HG02840 (cell line): ENCODE measurements at regions not wholly inside any gene's neighbourhood (a gene's known extent, or its start where the extent isn't known, plus 50 kb on each side); places are given as distances from the start of the nearest gene placed in this dataset.

Source experiments
- ATAC-seq: cut with Tn5 transposase; IDR thresholded peaks from one replicate; pipeline ENCODE4 v1.9.1; 2021; ENCODE audit warnings: mild to moderate bottlenecking, moderate library complexity, moderate number of reproducible peaks; ENCODE audit not compliant: unreplicated experiment, low FRiP score

GRCh38 chr11:116145187-116145865, 627.5 kb downstream of the BUD13 start:
- no peak for ATAC-seq

- no peak for ATAC-seq
These were observed 628.3 kb downstream of the BUD13 start for GRCh38 chr11:116144387-116144958.

GRCh38 chr11:116138280-116138679, 634.1 kb upstream of the CADM1 start:
- no peak for ATAC-seq

DNA sequence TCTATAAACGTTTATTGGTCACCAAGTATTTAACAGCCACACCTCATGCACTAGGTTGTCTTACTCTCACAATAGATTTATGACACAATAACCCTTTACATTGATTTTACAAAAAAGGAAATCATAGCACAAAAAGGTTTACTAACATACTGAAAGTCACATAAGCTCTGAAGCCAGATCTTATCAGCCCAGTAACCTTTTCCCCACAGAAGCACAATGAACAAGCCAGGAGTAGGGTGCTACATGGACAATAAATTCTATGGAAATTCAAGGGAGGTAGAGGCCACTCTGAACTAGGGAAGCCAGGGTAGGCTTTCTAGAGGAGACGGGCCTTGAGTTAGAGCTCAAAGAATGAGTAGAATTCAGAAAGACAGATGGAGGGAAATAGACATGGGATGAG, 633.5 kb upstream of the CADM1 start:
- ATAC-seq: no peak

DNA sequence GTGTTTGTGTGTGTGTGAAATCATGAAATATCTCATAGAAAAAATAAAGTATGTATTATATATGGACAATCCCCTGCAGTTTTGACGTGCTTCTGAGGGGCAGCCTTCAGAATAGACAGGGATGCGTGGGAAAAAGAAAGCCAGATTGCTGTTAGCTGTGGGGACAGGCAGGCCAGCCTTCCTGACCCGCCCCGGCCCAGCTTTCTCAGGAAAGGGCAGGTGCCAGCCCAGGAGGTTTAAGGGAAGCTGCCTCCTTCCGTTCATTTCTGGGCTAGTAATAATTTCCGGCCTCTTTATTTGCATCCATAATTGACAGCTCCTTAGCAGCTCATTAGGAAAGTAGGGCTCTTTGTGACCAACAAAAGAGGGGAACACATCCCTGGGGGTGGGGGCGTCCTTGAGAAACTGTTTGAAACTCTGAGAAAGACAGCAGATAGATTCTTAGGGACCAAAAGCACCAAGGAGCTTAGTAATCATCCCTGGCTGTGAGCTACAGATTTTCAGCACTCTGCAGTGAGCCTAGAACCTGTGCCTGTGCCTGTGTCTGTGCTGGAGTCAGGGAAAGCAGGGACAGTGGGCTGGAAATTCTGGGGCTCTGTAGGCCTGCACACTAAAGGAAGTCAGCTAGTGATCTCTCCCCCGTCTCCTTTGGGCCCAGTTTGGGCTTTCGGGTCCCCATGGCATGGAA, 632.9 kb upstream of the CADM1 start:
- ATAC-seq: no peak

- ATAC-seq: no peak
These were observed 631.7 kb upstream of the CADM1 start for GRCh38 chr11:116135891-116136290.

DNA sequence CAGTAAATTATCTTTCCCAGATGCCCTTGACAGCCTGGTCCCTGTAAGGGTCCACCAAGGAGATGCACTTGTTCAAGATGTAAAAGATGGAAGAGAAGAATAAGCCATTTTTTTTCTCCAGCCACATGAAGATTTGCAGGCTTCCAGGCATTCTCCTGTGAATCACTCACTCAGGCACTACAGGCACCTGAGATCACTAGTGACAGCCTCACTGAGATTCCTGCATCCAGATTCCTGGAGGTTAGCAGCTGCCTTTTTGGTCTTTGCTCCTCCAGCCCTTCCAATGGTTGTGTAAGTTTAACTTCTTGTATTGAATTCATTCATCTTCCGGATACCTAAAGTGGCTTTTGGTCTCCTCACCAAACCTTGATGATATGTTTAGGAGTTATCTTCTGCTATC, 630.2 kb upstream of the CADM1 start:
- ATAC-seq: no peak

GRCh38 chr11:116132273-116132978, 628.2 kb upstream of the CADM1 start:
- ATAC-seq: no peak

DNA sequence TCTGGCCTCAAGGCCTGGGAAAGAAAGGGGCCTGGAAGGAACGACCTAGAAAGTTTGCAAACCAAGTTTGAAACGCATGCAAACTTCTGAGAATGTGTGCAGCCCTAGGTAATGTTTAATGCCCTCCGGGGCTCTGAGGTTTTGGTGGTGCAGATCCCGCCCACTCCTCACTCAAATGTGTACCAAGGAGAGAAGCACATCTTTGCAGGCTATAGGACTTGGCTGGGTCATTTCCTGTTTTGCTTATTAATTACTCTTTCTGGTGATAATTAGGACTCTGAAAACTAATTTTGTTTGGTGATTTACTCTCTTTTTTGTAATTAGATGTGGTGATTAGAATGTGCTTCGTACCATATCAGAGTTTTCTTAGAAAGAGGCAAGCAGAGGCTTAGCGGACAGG, 625.9 kb upstream of the CADM1 start:
- no peak for ATAC-seq

- no peak for ATAC-seq
These were observed 625.2 kb upstream of the CADM1 start for GRCh38 chr11:116129456-116129855.

DNA sequence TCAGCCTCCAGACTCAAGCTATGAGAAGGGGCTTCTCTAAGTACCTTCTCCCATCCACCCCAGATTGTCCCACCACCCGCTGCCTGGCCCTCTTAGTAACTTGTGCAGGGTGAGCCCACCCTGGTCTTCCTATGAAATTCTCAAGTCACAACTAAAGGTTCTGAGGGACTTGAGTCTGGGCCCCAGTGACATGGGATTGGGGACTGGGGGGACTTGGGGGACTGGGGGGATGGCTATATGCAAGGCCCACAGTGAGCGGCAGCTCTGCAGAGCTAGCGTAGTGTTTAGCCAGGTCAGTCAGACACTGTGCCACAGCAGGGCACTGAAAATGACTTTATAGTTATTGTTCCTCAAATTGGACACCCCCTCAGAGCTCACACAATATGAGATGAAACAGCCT, 622.3 kb upstream of the CADM1 start:
- ATAC-seq: no peak

DNA sequence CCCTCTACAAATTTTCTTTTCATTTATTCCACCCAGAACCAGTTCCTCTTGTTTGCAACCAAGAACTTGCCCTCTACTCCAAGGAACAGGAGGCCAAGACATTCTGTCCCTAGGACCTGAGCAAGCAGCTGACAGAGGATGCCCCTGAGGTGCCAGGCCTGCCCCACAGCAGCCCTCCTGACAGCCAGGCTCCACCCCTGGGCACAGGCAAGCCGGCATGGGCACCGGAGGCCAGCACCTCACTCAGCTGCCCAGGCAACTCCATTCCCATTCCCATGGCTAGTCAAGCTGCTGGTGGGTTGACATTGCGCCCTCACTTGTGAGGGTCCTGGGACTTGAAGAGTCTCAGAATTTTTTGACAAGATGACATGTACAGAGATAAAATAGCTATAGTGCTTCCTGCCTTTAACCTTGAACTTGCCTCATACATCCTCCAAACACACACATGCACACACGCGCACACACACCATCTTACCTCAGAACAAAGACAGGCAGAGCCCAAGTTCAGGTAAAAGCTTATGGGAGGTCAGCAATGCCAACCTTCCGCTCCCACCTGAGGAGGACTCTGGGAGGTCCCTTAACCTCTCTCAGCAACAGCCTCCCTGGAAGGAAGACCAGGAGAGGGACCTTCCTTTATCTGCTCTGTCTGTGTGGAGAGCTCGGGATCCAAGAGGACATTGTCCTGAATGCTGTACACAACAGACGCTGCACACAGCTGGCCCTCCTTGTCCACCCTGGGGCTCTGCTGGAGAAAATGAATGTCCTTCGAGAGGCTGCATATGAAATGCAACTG, 620.9 kb upstream of the CADM1 start:
- no peak for ATAC-seq

DNA sequence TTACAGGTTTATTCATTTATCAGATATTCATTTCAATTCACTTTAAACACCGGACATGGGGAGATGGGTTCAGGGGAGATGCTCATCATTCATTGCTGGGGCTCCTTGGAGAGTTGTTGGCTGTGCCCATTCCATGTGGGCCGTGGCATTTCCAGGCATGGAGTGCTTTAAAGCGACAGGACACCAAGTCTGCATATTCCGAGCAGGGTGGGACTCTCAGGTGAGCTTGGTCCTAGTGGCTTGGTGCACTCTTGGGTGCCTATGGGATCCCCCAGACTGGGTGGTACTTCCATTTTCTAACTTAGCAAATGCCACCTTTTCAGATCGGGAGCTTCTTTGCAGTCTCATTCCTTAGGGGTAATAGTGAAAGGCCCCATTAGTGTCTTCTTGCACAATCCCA, 619.5 kb upstream of the CADM1 start:
- no peak for ATAC-seq

- no peak for ATAC-seq
These were observed 618.7 kb upstream of the CADM1 start for GRCh38 chr11:116122697-116123472.

DNA sequence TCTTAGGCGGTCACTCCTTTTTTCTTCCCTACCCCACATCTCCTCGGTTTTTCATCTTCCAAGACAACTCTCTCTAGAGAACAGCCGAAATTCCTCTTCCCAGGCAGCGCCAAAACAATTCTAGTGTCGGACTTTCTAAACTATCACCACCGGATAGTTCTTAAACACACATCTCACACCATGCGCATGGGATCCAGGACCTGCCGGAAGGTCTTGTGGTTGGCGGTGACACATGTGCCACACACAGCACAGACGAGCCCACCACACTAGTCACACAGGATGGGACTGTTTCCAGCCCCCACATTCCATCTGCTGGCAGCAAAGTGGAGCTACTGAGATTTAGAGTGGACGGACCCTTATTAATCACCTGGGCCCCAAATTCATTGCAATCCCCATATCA, 614.9 kb upstream of the CADM1 start:
- no peak for ATAC-seq

DNA sequence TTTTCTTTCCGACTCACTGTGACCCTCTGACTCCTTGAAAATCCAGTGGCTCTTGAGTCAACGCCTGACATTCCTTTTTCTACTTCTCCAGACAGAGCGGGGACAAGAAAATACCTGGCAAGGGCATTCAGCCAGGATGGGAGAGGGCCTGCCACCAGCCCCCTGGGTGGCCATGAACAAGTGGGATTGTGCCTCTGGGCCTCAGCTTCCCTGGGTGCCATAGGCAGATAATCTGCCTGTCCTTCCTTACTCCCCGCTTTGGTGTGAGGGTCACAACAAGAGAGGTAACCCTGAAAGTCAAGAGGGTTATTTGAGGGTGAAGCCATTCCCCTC, 613.9 kb upstream of the CADM1 start:
- ATAC-seq: no peak

GRCh38 chr11:116117331-116118137, 613.3 kb upstream of the CADM1 start:
- no peak for ATAC-seq

- ATAC-seq: no peak
These were observed 611.6 kb upstream of the CADM1 start for GRCh38 chr11:116115801-116116200.

DNA sequence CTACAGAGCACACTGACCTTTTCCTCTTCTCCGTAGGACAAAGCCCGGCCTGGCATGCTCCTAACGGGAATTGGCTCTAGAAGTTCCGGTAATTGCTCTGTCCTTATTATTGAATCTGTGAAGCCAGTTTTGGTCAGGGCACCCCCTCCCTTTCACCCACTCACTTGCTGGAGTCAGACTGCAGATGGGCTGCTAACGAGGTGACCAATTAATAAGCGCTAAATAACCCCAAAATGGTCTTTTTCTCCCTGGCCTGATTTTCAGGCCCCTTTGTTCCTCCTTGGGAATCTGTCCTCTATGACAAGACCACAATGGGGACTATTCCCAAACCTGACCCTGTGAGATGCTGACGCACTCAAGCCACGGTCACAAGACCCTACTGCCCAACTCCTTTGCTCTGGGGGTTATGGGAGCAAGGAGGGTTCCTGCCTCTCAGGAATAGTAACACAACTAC, 610.0 kb upstream of the CADM1 start:
- no peak for ATAC-seq
